GM18499 (cell line): ENCODE measurements at regions not wholly inside any gene's neighbourhood (a gene's known extent, or its start where the extent isn't known, plus 50 kb on each side); places are given as distances from the start of the nearest gene placed in this dataset.

Source experiments
- ATAC-seq: cut with Tn5 transposase; IDR thresholded peaks from one replicate; pipeline ENCODE4 v1.9.1; 2021; ENCODE audit warnings: moderate number of reproducible peaks; ENCODE audit not compliant: insufficient read depth, unreplicated experiment

GRCh38 chr5:6274846-6275543 lies 103.4 kb downstream of the MED10 start:
- ATAC-seq: no peak

GRCh38 chr5:6273749-6274148 lies 104.6 kb downstream of the MED10 start:
- no peak for ATAC-seq

GRCh38 chr5:6273090-6273735 lies 105.1 kb downstream of the MED10 start:
- ATAC-seq: peak; percentile 74

GRCh38 chr5:6269925-6270324 lies 108.4 kb downstream of the MED10 start:
- ATAC-seq: no peak

GRCh38 chr5:6266671-6267197 lies 111.6 kb downstream of the MED10 start:
- no peak for ATAC-seq

GRCh38 chr5:6264394-6264793 lies 114.0 kb downstream of the MED10 start:
- ATAC-seq: no peak

GRCh38 chr5:6262651-6263363 lies 115.5 kb downstream of the MED10 start:
- no peak for ATAC-seq

- ATAC-seq: no peak
These were observed 116.7 kb downstream of the MED10 start for GRCh38 chr5:6261668-6262067.

GRCh38 chr5:6261256-6261655 lies 117.1 kb downstream of the MED10 start:
- ATAC-seq: no peak

GRCh38 chr5:6260846-6261245 lies 117.5 kb downstream of the MED10 start:
- ATAC-seq: no peak

- ATAC-seq: no peak
These were observed 121.4 kb downstream of the MED10 start for GRCh38 chr5:6256901-6257300.

GRCh38 chr5:6255956-6256355 lies 122.4 kb downstream of the MED10 start:
- ATAC-seq: no peak

- ATAC-seq: no peak
These were observed 124.5 kb downstream of the MED10 start for GRCh38 chr5:6253846-6254245.

- no peak for ATAC-seq
These were observed 125.1 kb downstream of the MED10 start for GRCh38 chr5:6253281-6253680.

- no peak for ATAC-seq
These were observed 125.8 kb downstream of the MED10 start for GRCh38 chr5:6252581-6252980.

GRCh38 chr5:6251565-6252102 lies 126.7 kb downstream of the MED10 start:
- ATAC-seq: no peak

GRCh38 chr5:6250121-6250520 lies 128.2 kb downstream of the MED10 start:
- ATAC-seq: no peak

GRCh38 chr5:6248132-6248531 lies 130.2 kb downstream of the MED10 start:
- ATAC-seq: no peak

- ATAC-seq: no peak
These were observed 131.4 kb downstream of the MED10 start for GRCh38 chr5:6246820-6247437.

GRCh38 chr5:6244339-6244714 lies 134.0 kb downstream of the MED10 start:
- ATAC-seq: no peak
